GM12874 (cell line): ENCODE measurements at regions not wholly inside any gene's neighbourhood (a gene's known extent, or its start where the extent isn't known, plus 50 kb on each side); places are given as distances from the start of the nearest gene placed in this dataset.
A peak's percentile ranks its signal among the peaks of the same experiment; 100 is the strongest.

Experiments
- CTCF ChIP-seq: IDR thresholded peaks from 2 replicates; pipeline ENCODE4 v1.5.1; 2011; ENCODE audit warnings: low read depth, mild to moderate bottlenecking, control low read depth, low read length, moderate library complexity; ENCODE audit not compliant: insufficient read depth

GRCh38 chr1:58156124-58156468 is 390.4 kb downstream of the OMA1 start:
- TF ChIP-seq CTCF: no peak

GRCh38 chr1:58155418-58156123 is 391.0 kb downstream of the OMA1 start:
- peak; percentile 59 for TF ChIP-seq CTCF

- no peak for TF ChIP-seq CTCF
These were observed 392.3 kb downstream of the OMA1 start for GRCh38 chr1:58154256-58154655.

- no peak for TF ChIP-seq CTCF
These were observed 393.8 kb downstream of the OMA1 start for GRCh38 chr1:58152697-58153096.

GRCh38 chr1:58149271-58149812 is 397.2 kb downstream of the OMA1 start:
- no peak for TF ChIP-seq CTCF

GRCh38 chr1:58144698-58145270 is 401.7 kb downstream of the OMA1 start:
- no peak for TF ChIP-seq CTCF

GRCh38 chr1:58143972-58144697 is 402.4 kb downstream of the OMA1 start:
- no peak for TF ChIP-seq CTCF
